DMS 273 treated with DMSO at 0.1 percent for 48 hours (cell line): ENCODE measurements at regions not wholly inside any gene's neighbourhood (a gene's known extent, or its start where the extent isn't known, plus 50 kb on each side); places are given as distances from the start of the nearest gene placed in this dataset.
"Not testable (repeated sequence)": the region's sequence is repeated elsewhere in the genome, so short reads cannot be mapped to it uniquely, and the experiment has no call there.

Source experiments
- DNase-seq: peaks from one replicate; lab custom pipeline; 2025; lab: John Stamatoyannopoulos, UW

DNA sequence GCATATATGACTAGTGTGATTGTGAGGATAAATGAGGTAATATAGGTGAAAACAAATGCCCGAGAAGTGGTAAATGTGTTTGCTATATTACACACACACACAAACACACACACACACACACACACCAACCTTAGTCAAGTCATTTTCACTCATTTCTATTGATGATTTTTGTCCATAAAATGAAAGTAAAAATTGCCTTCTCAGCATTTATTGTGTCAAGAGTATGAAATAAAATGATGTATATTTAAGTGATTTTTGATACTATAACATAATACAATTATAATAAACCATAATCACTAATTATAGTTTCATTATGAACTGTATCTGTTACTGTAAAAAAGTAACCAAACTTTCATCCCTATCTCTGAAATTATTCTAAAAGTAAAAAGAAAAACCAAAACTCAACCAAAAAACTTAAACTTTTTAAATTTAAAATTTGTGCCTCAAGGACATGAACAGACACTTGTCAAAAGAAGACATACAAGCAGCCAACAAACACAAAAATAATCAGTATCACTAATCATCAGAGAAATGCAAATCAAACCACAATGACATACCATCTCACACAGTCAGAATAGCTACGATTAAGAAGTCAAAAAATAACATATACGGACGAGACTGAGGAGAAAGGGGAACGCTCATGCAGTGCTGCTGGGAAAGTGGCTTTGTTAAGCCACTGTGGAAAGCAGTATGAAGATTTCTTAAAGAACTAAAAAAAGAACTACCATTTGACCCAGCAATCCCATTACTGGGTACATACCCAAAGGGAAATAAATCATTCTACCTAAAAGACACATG, 601.0 kb downstream of the TMA16 start:
- no peak for DNase-seq

DNA sequence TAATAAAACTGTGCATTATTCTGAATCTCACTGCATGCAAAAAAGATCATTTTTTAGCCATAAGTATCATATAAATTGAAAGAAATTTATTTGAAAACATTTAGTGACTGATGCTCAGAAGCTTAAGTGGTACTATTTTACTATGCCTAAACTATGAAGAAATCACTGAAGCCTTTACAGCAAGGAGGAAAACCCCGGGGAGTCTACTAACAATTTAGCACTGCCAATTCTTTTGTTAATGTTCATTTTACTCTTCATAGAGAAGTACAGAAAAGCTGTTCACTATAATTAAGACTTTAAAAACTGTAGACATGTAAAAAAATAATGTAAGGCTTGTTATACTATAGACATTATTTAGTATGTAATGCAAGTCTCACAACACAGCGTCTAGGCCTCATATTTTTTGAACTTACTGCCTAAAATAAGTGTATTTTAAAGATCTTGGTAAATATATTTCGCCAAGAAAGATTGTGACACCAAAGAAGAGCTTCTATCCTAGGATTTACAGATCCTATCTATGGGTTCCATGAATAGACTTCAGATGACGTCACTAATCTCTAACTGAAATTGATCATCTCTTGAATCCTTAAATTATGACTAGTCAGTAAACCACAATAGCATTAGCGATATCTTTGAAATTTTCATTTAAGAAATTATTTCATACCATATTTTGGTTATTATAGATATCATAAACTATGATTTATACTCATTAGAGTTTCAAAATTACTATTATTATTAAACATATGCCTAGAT, 602.5 kb downstream of the TMA16 start:
- no peak for DNase-seq

DNA sequence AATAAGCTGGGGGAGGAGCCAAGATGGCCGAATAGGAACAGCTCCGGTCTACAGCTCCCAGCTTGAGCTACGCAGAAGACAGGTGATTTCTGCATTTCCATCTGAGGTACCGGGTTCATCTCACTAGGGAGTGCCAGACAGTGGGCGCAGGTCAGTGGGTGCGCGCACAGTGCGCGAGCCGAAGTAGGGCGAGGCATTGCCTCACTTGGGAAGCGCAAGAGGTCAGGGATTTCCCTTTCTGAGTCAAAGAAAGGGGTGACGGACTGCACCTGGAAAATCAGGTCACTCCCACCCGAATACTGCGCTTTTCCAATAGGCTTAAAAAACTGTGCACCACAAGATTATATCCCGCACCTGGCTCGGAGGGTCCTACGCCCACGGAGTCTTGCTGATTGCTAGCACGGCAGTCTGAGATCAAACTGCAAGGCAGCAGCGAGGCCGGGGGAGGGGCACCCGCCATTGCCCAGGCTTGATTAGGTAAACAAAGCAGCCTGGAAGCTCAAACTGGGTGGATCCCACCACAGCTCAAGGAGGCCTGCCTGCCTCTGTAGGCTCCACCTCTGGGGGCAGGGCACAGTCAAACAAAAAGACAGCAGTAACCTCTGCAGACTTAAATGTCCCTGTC, 606.4 kb downstream of the TMA16 start:
- not testable (repeated sequence) for DNase-seq

DNA sequence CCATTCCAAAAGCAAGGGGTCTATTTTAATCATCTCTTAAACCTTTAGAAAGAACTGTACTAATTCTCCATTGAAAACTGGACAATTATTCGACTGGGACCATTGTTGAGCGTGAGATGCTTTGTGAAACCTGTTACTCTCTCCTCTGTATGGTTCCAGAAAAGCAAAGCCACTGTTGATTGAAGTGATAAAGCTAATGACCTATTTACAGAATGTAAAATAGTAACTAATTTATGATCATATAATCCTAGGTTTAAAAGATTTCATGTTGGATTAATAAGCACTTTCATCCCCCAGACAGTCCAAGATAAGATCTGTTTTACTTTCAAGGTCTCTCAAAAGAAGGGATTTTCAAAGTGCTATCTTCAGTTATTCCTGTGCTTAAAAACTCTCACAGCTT, 614.5 kb downstream of the TMA16 start:
- DNase-seq: no peak

DNA sequence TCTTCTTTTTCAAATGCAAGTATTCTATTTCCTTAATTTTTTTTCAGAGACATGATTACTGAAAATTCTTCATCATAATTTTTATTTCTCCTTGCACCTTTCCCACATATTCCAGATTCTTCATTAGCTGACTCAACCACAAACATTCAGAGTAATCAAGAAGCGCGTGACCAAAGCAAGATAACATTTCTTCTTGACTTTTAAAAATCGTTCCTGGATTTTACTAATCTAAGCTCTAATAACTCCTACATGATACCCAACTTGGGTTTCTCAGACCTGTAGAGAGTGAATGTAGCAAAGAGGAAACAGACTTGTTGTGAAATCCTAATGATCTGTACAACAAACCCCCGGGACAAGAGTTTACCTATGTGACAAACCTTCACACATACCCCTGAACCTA, 615.0 kb downstream of the TMA16 start:
- no peak for DNase-seq

DNA sequence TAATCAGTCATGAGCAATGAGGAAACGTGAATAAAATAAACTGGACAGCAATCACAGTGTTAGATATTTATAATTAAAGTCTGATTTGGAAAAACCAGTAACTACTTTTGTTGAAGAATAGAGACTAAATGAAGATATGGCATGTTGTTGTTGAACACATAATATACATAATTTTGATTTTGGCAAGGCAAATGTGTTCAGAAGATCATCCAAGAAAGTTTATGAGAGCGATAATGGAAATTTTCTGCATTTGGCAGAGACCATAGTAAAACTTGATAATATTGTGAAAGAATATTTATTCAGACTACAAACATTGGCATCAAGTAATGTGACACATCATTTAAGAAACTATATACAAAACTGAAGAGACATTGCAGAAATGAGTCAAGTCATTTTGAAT, 620.7 kb downstream of the TMA16 start:
- no peak for DNase-seq

DNA sequence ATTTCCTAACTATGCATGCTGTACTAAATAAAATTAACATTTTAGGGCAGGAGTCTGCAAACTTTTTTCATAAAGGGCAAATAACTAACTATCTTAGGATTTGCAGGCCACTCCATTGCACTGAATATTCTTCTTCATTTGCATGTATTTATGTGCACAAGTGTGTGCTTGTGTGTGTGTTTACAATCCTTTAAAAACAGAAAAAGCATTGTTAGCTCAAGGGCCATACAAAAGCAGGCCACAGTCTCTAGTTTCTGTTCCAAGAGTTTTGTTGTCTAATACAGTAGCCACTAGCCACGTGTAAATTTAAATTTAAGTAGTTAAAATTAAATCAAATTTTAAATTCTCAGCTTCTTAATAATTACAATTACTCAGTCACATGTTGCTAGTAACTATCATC, 621.8 kb downstream of the TMA16 start:
- DNase-seq: no peak

DNA sequence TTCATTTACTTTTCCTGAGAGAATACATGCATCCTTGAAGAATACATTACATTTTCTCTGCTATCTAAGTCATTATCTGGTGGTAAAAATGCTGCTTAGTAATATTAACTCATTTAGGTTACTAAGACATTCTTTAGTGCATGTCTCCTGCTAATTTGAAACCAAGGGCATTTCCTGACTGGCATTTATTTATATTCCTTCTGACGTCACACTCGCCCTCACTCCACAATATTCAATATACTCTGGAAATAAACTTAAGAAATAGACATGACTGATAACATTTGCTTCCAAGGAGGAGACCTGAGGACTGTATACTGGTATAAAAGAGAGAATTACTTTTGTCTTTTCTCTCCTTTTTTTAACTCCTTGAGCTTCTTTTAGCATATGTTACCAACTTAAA, 619.5 kb upstream of the SMIM31 start:
- DNase-seq: no peak

DNA sequence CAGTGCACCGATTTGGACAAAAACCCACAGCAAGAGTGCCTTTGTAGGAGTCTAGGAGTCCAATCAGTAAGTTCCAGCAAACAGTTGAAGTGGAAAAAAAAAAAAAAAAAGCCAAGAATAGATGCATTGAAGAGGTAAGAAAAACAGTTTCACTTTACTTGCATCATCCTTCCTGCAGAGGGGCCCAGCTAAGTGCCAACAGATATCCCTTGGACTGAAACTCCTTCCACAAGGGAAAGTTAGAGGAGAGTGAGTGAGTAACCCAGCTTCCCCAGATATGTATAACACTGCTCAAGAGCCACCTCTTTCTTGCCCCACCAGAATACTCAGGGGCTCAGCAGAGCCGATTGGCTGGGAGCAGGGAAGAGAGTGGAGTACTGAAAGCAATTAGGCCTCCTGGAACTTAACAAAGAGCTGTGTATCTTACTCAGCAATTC, 617.7 kb upstream of the SMIM31 start:
- DNase-seq: no peak

DNA sequence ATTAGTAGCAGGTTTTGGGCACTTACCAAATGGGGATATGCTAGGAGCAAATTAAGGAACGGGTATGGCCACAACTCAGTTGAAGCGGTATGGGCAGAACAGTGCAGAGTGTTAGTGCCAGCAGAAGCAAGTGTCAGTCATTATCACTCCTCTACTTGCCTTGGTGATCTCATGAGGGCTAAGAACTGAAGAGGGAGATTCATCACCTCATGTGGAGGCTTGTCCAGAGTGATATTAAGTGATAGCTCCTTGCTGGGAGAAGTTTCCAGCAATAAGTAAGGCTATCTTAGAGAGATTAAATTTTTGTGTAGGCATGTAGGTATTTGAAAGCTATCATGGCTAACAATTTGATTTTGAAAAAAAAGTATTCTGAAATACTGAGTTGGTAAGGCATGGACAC, 615.4 kb upstream of the SMIM31 start:
- no peak for DNase-seq

DNA sequence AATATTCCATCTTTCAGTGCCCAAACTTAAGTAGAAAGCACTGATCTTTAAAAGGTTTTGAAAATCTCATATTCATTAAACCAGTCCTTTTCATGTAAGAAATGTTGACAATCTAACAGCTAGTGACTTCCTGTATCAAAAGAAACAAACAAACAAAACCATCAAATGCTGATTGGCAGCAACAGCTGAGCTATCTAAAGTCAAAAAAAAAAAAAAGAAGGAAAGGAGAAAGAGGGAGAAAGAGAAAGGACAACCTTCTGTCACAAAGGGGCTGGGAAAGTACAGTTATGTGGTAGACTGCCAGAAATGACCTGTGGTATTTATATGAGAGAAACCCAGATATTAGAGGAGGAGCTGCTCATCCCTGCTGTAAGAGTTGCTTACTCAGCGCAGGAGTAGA, 614.6 kb upstream of the SMIM31 start:
- DNase-seq: no peak

DNA sequence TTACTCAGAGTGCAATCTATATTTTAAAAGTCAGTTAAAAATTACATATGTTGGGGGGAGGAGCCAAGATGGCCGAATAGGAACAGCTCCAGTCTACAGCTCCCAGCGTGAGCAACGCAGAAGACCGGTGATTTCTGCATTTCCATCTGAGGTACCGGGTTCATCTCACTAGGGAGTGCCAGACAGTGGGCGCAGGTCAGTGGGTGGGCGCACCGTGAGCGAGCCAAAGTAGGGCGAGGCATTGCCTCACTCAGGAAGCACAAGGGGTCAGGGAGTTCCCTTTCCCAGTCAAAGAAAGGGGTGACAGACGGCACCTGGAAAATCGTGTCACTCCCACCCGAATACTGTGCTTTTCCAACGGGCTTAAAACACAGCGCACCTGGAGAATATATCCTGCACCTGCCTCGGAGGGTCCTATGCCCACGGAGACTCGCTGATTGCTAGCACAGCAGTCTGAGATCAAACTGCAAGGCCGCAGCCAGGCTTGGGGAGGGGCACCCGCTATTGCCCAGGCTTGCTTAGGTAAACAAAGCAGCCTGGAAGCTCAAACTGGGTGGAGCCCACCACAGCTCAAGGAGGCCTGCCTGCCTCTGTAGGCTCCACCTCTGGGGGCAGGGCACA, 612.1 kb upstream of the SMIM31 start:
- DNase-seq: not testable (repeated sequence)

DNA sequence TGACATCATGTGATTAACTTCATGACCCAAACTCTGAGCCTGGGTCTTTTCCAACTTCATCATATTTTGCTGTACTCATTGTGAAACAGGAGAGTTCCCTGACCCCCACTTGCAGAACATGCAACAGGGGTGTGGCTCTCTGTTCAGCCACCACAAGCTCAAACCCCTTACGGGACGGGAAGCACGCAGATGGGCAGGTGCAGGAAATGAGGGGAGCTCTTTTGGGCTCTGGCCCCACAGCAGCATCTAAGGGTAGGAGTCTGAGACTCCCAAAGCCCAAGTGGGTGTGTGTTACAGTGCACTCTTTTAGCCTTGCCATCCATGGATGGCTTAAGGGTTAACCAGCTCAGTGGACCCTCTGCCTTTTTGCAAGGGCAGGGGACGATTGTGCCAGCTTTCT, 599.5 kb upstream of the SMIM31 start:
- DNase-seq: no peak

DNA sequence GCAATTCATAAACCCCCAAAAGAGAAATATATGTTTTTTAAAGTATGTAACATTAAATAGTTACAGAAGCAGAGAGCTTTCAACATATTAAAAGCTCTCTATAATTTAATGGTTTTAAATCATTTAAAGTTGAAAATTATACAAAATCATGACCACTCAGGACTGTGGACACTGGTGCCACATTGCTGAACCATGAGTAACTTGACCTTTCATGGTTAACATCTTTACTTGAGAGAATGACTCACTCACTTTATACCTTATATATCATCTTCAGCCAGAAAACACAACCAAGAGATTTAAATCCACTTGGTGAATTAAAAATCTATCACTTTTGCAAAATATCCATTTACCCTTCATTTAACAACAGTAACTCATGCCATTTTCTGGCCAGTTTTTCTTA, 584.3 kb upstream of the SMIM31 start:
- no peak for DNase-seq

DNA sequence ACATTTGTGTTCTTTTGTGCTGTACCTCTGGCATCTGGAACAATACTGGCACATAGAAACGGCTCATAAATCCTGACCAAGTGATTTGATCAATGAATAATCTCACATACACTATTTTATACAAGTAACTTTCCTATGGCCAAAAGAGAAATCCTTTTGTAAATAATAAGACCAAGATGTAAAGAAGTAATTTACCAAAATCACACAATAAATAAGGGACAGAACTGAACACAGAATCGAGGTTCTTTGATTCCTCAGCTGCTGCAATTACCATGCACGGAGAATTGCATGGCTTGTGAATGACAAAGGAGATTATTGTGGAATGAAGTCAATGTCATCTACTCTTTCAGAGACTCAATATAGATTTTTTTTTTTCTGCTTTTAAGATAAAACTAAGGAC, 576.8 kb upstream of the SMIM31 start:
- no peak for DNase-seq

DNA sequence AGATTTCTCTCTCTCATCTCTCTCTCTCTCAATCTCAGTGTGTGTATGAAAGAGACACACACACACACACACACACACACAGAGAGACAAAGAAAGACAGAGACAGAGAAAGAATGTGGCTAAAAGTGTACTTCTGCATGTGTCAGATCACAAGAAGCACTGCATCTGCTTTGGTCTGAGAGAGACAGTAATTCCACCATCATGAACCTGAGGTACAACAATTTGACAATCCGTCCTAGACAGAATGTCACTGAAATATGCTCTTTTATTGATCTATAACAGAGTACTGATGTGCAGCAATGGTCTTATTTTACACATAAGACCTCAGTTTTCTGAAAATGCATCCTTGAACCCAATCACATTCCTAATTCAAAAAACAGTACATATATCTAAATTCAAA, 576.2 kb upstream of the SMIM31 start:
- no peak for DNase-seq

DNA sequence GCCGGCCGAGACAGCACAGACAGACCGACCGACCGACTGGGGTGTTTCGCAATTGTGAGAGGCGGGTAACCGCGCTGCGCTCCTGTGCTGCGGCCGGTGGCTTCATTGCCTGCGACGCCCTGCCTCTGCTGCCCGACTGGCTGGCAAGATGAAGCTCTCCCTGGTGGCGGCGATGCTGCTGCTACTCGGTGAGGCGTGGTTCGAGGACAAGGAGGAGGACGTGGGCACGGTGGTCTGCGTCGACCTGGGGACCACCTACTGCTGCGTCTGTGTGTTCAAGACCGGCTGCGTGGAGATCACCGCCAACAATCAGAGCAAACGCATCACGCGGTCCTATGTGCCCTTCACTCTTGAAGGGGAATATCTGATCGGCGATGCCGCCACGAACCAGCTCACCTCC, 565.7 kb upstream of the SMIM31 start:
- DNase-seq: no peak

DNA sequence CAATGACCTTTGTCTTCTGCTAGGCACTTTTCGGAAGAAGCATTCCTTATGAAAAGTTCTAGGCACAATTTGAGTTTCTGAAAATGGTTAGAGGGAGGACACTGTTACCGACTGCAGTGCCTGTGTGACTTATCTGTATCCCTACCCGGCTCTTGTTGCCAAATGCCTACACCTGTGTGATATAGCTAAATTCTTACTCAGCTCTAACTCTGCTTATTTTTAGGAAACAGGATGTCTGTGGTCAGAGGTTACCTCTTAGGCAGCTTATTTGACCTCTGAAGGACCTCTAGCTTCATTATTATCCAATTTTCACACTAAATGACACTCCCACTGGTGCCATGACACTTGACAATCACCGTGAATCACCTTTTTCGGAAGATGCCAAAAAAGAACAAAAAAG, 561.1 kb upstream of the SMIM31 start:
- no peak for DNase-seq

DNA sequence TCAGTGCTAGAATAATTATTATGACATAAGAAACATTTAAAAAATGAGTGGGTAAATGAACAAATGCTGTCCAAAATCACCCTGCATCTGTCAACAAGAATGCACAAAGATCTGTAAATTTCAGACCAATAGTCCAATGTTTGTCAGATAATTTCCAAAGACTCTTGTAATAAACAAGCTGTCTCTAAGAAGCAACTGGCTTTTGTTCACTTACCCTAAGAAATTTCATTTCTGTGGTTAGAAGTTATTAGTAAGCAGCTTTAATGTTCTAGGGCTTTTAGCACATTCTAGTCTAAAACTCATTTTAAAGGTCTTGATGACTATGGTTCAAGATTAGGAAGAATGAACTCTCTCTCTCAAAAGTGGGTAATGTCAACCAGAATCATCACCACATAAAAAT, 560.3 kb upstream of the SMIM31 start:
- DNase-seq: no peak

DNA sequence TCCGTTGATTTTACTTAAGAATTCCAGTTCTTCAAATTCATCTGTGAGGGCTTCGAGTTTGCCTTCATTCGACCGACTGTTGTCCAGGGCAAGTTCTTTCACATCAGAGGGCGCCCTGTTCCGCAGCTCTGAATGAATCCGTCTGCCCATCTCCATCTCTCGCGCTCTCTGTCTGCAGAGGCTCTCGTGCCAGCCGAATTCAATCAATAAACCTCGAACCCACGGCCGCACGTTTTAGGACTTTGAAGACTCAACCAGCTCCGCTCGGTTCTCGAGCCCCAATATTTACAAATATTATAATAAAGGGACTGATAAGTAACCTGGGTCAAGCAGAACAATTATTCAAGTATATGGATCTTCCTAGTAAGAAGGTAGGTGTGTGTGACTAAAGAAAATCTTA, 556.4 kb upstream of the SMIM31 start:
- DNase-seq: no peak

DNA sequence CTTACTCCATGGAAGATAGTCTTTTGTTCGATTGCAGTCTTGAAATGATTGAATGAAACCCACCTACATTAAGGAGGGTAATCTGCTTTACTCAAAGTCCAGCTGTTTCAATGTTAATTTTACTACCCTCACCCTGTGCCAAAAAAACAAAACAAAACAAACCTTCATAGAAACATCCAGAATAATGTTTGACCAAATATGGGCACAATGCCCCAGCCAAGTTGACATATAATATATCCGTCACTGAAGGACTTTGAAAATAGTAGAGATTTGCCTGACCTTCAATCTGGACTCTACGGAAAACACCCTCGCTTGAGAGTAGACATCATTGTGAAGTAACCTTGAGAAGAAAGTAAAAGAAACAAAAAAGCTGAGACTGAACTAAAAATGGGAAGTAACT, 550.5 kb upstream of the SMIM31 start:
- DNase-seq: no peak

DNA sequence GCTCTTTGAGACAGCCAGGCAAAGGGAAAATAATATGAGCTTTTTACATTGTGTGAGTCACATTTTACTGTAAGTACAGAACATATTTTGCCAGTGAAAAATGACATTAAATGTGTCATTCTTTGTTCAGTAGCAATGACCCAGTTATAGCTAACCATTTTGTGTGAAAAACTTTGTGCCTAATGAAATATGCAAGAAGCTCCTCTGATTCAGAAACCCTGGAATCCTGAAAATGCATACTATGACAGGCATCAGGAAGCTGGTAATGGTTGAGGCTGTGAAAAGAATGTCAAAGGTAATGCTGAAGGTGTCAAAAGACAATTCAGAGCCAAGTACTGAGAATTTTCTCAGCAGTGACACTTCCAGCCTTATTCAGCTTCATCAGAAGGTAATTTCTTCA, 549.5 kb upstream of the SMIM31 start:
- DNase-seq: no peak

DNA sequence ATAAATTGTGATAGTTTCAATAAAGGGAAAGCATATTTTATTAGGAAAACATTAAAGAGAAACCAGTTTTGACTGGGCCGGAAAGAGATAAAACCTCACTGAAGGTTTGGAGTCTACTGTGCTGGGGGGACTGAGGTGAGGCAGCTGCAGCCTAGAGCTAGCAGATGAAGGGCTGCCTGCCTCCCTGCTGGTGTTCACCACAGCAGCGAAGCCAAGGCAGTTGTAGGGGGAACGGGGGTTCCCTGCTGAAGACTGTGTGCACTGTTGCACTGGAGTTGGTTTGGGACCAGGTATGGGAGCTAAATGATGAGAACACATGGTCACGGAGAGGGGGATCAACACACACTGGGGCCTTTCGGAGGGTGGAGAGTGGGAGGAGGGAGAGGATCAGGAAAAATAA, 546.5 kb upstream of the SMIM31 start:
- DNase-seq: no peak
